CMK (cell line): ENCODE measurements at regions not wholly inside any gene's neighbourhood (a gene's known extent, or its start where the extent isn't known, plus 50 kb on each side); places are given as distances from the start of the nearest gene placed in this dataset.
"Not testable (repeated sequence)": the region's sequence is repeated elsewhere in the genome, so short reads cannot be mapped to it uniquely, and the experiment has no call there.

Source experiments
- DNase-seq: peaks from one replicate; pipeline ENCODE4 v3.0.0-alpha.2; 2010; ENCODE audit warnings: low read depth

DNA sequence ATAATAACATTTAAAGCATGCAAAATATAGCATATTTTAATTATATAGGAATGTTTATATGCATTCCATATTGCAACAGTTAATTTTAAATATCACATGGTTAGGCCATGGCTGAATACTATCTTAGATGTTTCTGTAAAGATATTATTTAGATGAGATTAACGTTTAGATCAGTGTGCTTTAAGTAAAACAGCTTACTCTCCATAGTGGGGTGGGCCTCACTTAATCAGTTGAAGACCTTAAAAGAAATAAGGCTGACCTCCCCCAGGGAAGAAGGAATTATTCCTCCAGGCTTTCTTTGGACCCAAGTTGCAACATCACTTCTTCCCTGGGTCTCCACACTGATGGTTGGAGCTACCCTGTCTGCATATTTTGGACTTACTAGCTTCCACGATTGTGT is 1246.5 kb downstream of the TYW1 start:
- DNase-seq: no peak

DNA sequence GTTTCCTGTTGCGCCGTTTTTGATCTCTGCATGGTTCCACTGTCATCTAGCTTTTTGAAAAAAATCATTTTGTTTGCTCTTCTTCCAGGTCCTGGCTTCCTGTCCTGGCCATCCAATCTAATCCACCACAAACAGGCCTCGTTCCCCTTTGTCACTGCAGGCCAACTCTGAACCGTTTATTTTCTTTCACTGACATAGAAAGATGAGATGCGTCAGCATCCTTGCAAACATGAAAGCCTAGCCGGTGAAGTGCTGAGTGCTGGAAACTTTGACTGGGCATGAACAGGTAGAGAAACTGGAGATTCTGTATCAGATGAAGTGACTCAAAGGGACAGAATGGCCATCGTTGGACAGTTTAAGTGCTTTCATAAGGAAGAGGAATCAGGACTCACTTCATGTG is 1247.8 kb downstream of the TYW1 start:
- no peak for DNase-seq

GRCh38 chr7:68245688-68246087 is 1249.1 kb downstream of the TYW1 start:
- no peak for DNase-seq

GRCh38 chr7:68246189-68246633 is 1249.6 kb downstream of the TYW1 start:
- DNase-seq: no peak

DNA sequence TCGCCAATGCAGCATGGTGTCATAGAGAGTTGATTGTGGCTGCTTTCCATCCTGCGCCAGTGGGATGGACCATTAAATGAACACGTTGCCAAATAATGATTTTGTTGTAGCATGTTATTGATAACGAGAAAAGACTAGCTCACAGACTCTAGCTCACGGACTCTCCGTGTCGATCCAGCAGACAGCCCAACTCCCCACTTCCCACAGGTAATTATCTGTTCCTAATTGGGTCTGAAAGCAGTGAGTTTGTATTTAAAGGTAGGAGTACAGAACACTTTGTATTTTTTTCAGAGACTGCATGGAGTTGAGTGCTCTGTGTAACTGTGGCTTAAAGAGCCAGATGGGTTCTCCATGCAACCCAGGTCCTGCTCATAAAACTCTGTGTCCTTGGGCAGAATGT is 1250.5 kb downstream of the TYW1 start:
- DNase-seq: no peak

DNA sequence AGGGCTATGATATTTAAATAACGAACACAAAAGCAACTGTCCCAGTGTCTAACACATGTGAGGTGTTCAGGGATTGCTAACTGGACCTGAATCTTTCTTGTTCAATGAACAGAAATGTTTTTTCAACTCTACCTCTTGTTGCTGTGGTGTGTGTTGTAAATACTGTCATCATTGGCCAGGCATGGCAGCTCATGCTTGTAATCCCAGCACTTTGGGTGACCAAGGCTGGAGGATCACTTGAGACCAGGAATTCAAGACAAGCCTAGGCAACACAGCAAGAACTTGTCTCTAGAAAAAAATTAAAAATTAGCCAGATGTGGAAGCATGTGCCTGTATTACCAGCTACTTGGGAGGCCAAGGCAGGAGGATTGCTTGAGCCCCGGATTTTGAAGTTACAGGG is 1250.9 kb downstream of the TYW1 start:
- DNase-seq: no peak

DNA sequence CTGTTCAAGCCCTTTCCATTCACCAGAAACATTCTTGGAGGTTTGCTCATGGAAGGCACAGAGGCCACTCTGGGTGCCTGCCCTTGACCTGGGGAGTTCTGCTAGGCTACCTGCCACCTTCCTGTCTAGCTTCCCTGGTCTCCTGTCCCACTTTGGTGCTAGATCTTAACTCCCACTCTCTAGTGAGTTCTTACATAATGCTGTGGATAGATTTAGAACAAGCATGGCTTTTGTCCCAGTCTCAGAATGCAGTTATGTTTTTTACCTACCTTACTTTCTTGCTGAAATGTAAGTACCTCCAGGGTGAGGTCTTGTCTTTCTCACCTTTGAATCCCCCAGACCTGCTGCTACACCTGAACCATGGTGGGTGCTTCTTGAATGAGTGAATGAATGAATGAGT is 1252.3 kb downstream of the TYW1 start:
- no peak for DNase-seq

DNA sequence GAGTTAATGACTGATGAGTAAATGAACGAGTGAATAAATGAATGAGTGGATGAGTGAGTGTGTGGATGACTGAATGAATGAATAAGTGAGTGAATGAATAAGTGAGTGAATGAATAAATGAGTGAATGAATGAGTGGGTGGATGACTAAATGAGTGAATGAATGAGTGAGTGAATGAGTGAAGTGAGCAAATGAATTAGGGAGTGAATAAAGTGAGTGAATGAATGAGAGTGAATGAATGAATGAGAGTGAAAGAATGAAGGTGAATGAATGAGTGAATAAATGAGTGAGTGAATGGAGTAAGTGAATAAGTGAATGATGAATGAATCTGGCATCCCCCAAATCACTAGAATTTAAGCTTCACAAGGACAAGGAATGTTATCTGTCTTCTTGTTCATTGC is 1253.0 kb downstream of the TYW1 start:
- DNase-seq: no peak

DNA sequence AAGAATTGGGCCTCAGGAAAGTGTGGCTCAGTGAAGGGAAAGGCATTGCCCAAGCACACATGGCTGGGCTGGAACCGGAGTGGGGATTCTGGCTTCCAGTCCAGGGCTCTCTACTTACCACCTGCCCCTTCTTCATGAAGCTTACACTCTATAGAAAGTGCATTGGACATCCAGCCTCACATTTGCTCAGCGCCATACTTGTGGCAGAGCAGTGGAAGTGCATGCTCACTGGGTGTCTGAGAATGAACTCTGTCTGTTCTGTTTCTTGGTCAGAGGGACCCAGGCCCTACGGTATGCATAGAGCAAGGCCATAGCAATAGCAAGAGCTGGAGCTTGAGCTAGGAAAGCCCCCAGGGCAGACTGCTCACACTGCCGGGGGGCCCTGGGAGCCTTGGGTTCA is 1253.5 kb downstream of the TYW1 start:
- DNase-seq: no peak

GRCh38 chr7:68254815-68255214 is 1258.2 kb downstream of the TYW1 start:
- DNase-seq: not testable (repeated sequence)

GRCh38 chr7:68256295-68256694 is 1259.7 kb downstream of the TYW1 start:
- DNase-seq: no peak

- no peak for DNase-seq
These were observed 1262.0 kb downstream of the TYW1 start for GRCh38 chr7:68258609-68259008.

- no peak for DNase-seq
These were observed 1268.6 kb downstream of the TYW1 start for GRCh38 chr7:68265258-68265657.

DNA sequence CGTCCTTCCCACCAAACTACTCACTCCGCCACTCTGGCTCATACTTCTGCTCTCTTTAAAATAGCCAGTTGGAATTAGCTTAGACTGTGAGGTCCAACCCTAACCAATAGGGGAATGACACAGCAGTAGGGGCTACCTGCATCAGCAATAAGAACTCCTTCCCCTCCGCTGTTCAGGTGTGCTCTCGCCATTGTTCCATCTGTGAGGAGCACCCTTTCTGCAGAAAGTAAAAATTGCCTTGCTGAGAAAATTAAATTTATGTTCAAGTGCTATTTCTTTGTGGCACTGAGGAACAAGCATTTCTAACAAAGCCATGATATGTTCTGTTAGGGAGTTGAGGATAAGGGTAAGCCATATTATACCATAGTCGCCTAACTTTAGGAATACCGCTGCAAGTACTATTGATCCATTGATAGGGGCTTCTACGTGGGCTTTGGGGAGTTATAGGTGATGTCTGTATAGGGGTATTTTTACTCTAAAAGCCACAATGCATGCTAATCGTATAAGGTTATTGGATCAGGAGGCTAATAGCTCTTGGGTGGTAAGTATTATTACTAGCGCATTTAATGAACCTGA is 1269.5 kb downstream of the TYW1 start:
- DNase-seq: no peak

DNA sequence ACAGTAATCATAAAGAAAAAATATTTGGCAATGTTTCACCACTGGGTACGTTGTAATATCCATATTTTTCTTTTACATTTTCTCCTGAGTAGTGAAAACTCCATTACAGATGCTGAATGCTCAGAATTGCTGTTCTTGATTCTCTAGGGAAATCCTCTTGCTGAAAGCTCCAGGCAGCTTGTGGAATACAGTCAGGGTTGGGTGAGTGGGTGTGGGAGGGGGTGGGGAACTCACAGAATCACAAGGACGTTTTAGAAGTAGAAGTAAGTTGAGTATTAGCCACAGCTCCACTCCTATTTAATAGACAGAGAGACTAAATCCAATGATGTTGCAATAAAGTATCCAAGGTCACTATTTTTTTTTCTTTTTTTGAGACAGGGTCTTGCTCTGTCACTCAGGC is 1270.9 kb downstream of the TYW1 start:
- no peak for DNase-seq

DNA sequence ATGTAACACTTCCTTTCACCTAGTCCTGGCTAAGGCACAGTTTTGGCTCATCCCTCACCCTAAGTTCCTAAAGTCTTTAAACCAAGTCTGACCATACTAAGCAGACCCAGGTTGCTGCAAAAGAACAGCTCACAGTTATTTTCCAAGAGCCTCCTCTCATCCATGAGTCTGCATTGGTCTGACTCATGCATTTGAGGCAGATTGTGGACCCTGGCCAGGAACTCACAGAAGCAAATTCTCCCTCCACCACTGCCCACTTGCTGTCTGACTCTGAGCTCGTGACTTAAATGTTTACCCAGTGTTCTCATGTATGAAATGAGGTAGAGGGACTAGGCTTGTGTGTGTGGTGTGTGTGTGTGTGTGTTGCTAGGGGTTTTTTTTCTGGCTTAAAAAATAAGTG is 1272.8 kb downstream of the TYW1 start:
- DNase-seq: no peak

GRCh38 chr7:68272507-68272906 is 1275.9 kb downstream of the TYW1 start:
- DNase-seq: no peak

GRCh38 chr7:68276725-68277124 is 1280.1 kb downstream of the TYW1 start:
- no peak for DNase-seq

- no peak for DNase-seq
These were observed 1283.3 kb downstream of the TYW1 start for GRCh38 chr7:68279827-68280400.

GRCh38 chr7:68280931-68281330 is 1284.3 kb downstream of the TYW1 start:
- DNase-seq: no peak

GRCh38 chr7:68288144-68288593 is 1291.5 kb downstream of the TYW1 start:
- no peak for DNase-seq

DNA sequence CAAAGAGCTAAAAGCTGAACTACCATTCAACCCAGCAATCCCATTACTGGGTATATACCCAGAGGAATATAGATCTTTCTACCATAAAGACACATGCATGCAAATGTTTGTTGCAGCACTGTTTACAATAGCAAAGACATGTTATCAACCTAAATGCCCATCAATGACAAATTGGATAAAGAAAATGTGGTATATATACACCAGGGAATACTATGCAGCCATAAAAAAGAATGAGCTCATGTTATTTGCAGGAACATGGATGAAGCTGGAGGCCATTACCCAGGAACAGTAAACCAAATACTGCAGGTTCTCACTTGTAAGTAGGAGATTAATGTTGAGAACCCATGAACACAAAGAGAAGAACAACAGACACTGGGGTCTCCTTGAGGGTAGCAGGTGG is 1295.1 kb downstream of the TYW1 start:
- no peak for DNase-seq

GRCh38 chr7:68295386-68295785 is 1298.8 kb downstream of the TYW1 start:
- no peak for DNase-seq

- DNase-seq: no peak
These were observed 1293.7 kb upstream of the AUTS2 start for GRCh38 chr7:68304536-68304935.
